H9 (cell line): ENCODE measurements at regions not wholly inside any gene's neighbourhood (a gene's known extent, or its start where the extent isn't known, plus 50 kb on each side); places are given as distances from the start of the nearest gene placed in this dataset.
A peak's percentile ranks its signal among the peaks of the same experiment; 100 is the strongest.

Experiments used
- DNase-seq: peaks from one replicate; pipeline ENCODE4 v3.0.0-alpha.2; 2017
- H2AFZ ChIP-seq: one replicate; pipeline ENCODE4 v1.6.1; 2013; ENCODE audit warnings: mild to moderate bottlenecking, low read length, control low read depth, moderate library complexity
- H2AK5ac ChIP-seq: 2 replicates; pipeline ENCODE4 v1.6.1; 2013; ENCODE audit warnings: low read length, control low read depth, mixed read lengths; ENCODE audit not compliant: insufficient read length
- H2BK120ac ChIP-seq: one replicate; pipeline ENCODE4 v1.6.1; 2013; ENCODE audit warnings: low read depth, mild to moderate bottlenecking, low read length, control low read depth, inconsistent platforms; ENCODE audit not compliant: poor library complexity, severe bottlenecking
- H2BK12ac ChIP-seq: 2 replicates; pipeline ENCODE4 v1.6.1; 2013; ENCODE audit warnings: low read length, control low read depth, mixed read lengths, low read depth; ENCODE audit not compliant: insufficient read length
- H2BK15ac ChIP-seq: 2 replicates; pipeline ENCODE4 v1.6.1; 2013; ENCODE audit warnings: low read depth, low read length, control low read depth
- H2BK20ac ChIP-seq: one replicate; pipeline ENCODE4 v1.6.1; 2013; ENCODE audit warnings: low read depth, mild to moderate bottlenecking, low read length, control low read depth, inconsistent platforms; ENCODE audit not compliant: poor library complexity, severe bottlenecking
- H2BK5ac ChIP-seq: 2 replicates; pipeline ENCODE4 v1.6.1; 2013; ENCODE audit warnings: low read length, control low read depth, mixed read lengths; ENCODE audit not compliant: insufficient read length
- H3K14ac ChIP-seq: 2 replicates; pipeline ENCODE4 v1.6.1; 2013; ENCODE audit warnings: low read length, control low read depth; ENCODE audit not compliant: insufficient read depth
- H3K18ac ChIP-seq: 2 replicates; pipeline ENCODE4 v1.6.1; 2013; ENCODE audit warnings: low read depth, mild to moderate bottlenecking, mixed read lengths, low read length, control low read depth; ENCODE audit not compliant: insufficient read length
- H3K23ac ChIP-seq: 2 replicates; pipeline ENCODE4 v1.6.1; 2013; ENCODE audit warnings: low read length, control low read depth, mixed read lengths, low read depth; ENCODE audit not compliant: insufficient read length
- H3K23me2 ChIP-seq: 2 replicates; pipeline ENCODE4 v1.6.1; 2013; ENCODE audit warnings: low read depth, mild to moderate bottlenecking, mixed read lengths, low read length, control low read depth; ENCODE audit not compliant: insufficient read length, poor library complexity, severe bottlenecking
- H3K27ac ChIP-seq: 2 replicates; pipeline ENCODE4 v1.5.1; 2013; ENCODE audit warnings: low read length, control low read depth, mixed read lengths, low read depth; ENCODE audit not compliant: insufficient read length
- H3K27me3 ChIP-seq: 2 replicates; pipeline ENCODE4 v1.6.1; 2013; ENCODE audit warnings: low read length, control low read depth, inconsistent platforms; ENCODE audit not compliant: insufficient read depth
- H3K4ac ChIP-seq: 2 replicates; pipeline ENCODE4 v1.6.1; 2013; ENCODE audit warnings: low read depth, mild to moderate bottlenecking, control low read depth, inconsistent platforms, low read length, moderate library complexity
- H3K4me1 ChIP-seq: 2 replicates; pipeline ENCODE4 v1.6.1; 2013; ENCODE audit warnings: low read length, control low read depth, inconsistent platforms; ENCODE audit not compliant: insufficient read depth
- H3K4me2 ChIP-seq: 2 replicates; pipeline ENCODE4 v1.6.1; 2013; ENCODE audit warnings: low read length, control low read depth, mixed read lengths; ENCODE audit not compliant: insufficient read length, insufficient read depth
- H3K56ac ChIP-seq: 2 replicates; pipeline ENCODE4 v1.6.1; 2013; ENCODE audit warnings: low read depth, mild to moderate bottlenecking, mixed read lengths, low read length, control low read depth; ENCODE audit not compliant: insufficient read length
- H3K79me1 ChIP-seq: 2 replicates; pipeline ENCODE4 v1.6.1; 2013; ENCODE audit warnings: low read depth, mild to moderate bottlenecking, moderate library complexity, low read length, control low read depth, inconsistent platforms; ENCODE audit not compliant: insufficient read depth, poor library complexity, severe bottlenecking
- H3K79me2 ChIP-seq: 2 replicates; pipeline ENCODE4 v1.6.1; 2013; ENCODE audit warnings: low read length, control low read depth, inconsistent platforms; ENCODE audit not compliant: insufficient read depth
- H3K9ac ChIP-seq: 2 replicates; pipeline ENCODE4 v1.6.1; 2013; ENCODE audit warnings: low read length, control low read depth, mixed read lengths; ENCODE audit not compliant: insufficient read length; ENCODE audit errors: extremely low read depth
- H3K9me3 ChIP-seq: one replicate; pipeline ENCODE4 v1.6.1; 2013; ENCODE audit warnings: low read depth, low read length, inconsistent platforms; ENCODE audit not compliant: control insufficient read depth
- H3T11ph ChIP-seq: one replicate; pipeline ENCODE4 v1.6.1; 2013; ENCODE audit warnings: mild to moderate bottlenecking, low read length, control low read depth, inconsistent platforms
- H4K20me1 ChIP-seq: one replicate; pipeline ENCODE4 v1.6.1; 2013; ENCODE audit not compliant: control insufficient read depth, insufficient read length, insufficient read depth
- H4K5ac ChIP-seq: 2 replicates; pipeline ENCODE4 v1.6.1; 2013; ENCODE audit warnings: low read depth, mild to moderate bottlenecking, mixed read lengths, low read length, control low read depth; ENCODE audit not compliant: insufficient read length
- H4K8ac ChIP-seq: replicated peaks from 2 replicates; pipeline ENCODE4 v1.6.1; 2013; ENCODE audit warnings: low read length, control low read depth, mixed read lengths, low read depth; ENCODE audit not compliant: insufficient read length
- H4K91ac ChIP-seq: 2 replicates; pipeline ENCODE4 v1.6.1; 2013; ENCODE audit warnings: low read depth, mild to moderate bottlenecking, moderate library complexity, mixed read lengths, low read length, control low read depth; ENCODE audit not compliant: insufficient read length
- H3K27ac Mint-ChIP-seq, 3 experiments: 2 replicates in 2 of 3; 3 replicates in 1 of 3; pipeline ENCODE4 v1.8.0; 2020 to 2021; ENCODE audit warnings: mixed read lengths in 3 of 3, mild to moderate bottlenecking in 1 of 3, moderate library complexity in 1 of 3
- H3K27me3 Mint-ChIP-seq: 2 replicates; pipeline ENCODE4 v1.8.0; 2021; ENCODE audit warnings: low read depth, mild to moderate bottlenecking, moderate library complexity, mixed read lengths
- H3K36me3 Mint-ChIP-seq, 3 experiments: 2 replicates in 2 of 3; 3 replicates in 1 of 3; pipeline ENCODE4 v1.8.0; 2020 to 2021; ENCODE audit warnings: low read depth in 3 of 3, mixed read lengths in 3 of 3; ENCODE audit not compliant: insufficient read depth in 1 of 3
- H3K4me1 Mint-ChIP-seq, 2 experiments: 2 replicates each; pipeline ENCODE4 v1.8.0; 2020; ENCODE audit warnings: mixed read lengths in 2 of 2
- H3K4me3 Mint-ChIP-seq, 2 experiments: 2 replicates in 1 of 2; 3 replicates in 1 of 2; pipeline ENCODE4 v1.8.0; 2020 to 2021; ENCODE audit warnings: mild to moderate bottlenecking in 2 of 2, mixed read lengths in 2 of 2, moderate library complexity in 1 of 2
- H3K9me3 Mint-ChIP-seq, 2 experiments: 2 replicates in 1 of 2; 3 replicates in 1 of 2; pipeline ENCODE4 v1.8.0; 2020; ENCODE audit warnings: mild to moderate bottlenecking in 2 of 2, mixed read lengths in 2 of 2, moderate library complexity in 1 of 2
- WGBS: extraction: QIAGEN DNeasy Blood & Tissue Kit; methylation state at CpG from one replicate; pipeline ENCODE4 v1.1.7; 2013; ENCODE audit warnings: missing lambda C conversion rate, low lambda C conversion rate, mixed read lengths; ENCODE audit not compliant: insufficient read length; ENCODE audit errors: extremely low coverage; 5-methylcytosine and 5-hydroxymethylcytosine counted together
- TF ChIP-seq, protein P1 (sequence below): fragments of 200-600 bp; sonication (generic); conservative IDR thresholded peaks from 3 replicates; pipeline ENCODE4 v1.8.0; 2021; ENCODE audit warnings: antibody characterized with exemption, mild to moderate bottlenecking

DNA sequence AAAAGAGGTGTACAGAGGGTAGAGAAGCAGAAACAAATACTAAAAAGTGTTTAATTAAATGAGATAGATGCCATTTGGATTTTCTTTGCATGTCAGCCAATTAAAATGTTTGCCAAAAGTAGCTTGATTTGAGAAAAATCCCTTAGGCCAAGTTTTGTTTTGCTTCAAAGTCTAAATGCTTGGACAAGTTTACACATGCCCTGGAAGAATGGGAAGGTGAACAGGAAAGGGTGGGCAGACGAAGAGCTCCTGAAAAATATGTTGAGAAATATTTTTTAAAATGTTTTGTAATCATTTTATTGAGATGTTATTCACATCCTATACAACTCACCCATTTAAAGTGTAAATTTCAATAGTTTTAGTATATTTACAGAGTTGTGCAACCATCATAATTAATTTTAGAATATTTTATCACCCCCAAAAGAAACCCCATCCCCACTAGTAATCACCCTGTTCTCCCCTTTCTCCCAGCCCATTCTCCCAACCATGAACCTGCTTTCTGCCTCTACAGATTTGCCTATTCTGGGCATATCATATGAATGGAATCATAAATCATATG lies 98.5 kb upstream of the ANK3 start:
- TF ChIP-seq, protein P1, sequence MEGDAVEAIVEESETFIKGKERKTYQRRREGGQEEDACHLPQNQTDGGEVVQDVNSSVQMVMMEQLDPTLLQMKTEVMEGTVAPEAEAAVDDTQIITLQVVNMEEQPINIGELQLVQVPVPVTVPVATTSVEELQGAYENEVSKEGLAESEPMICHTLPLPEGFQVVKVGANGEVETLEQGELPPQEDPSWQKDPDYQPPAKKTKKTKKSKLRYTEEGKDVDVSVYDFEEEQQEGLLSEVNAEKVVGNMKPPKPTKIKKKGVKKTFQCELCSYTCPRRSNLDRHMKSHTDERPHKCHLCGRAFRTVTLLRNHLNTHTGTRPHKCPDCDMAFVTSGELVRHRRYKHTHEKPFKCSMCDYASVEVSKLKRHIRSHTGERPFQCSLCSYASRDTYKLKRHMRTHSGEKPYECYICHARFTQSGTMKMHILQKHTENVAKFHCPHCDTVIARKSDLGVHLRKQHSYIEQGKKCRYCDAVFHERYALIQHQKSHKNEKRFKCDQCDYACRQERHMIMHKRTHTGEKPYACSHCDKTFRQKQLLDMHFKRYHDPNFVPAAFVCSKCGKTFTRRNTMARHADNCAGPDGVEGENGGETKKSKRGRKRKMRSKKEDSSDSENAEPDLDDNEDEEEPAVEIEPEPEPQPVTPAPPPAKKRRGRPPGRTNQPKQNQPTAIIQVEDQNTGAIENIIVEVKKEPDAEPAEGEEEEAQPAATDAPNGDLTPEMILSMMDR, result no peak
- H3K79me2 ChIP-seq, result 0 out of 2 replicates have a peak, but pooled peaks cover 2% of the 10 kb centered on the region
- no peak overlapping the region for H4K8ac ChIP-seq
- H3K23ac ChIP-seq, result no peak overlapping the region
- H2AFZ ChIP-seq, result no peak overlapping the region
- H3K4ac ChIP-seq, result no peak overlapping the region
- no peak overlapping the region for H3K4me3 Mint-ChIP-seq
- no peak for DNase-seq
- no peak overlapping the region for H2BK20ac ChIP-seq
- H3K4me2 ChIP-seq, result no peak overlapping the region
- no peak overlapping the region for H4K5ac ChIP-seq
- no peaks in the 10 kb centered on the region for H3K23me2 ChIP-seq
- WGBS, result no CpG with 5 or more reads among the region's 1 CpG
- H4K20me1 ChIP-seq, result no peaks in the 10 kb centered on the region
- H2BK5ac ChIP-seq, result no peak overlapping the region
- no peak overlapping the region for H3K14ac ChIP-seq
- no peak overlapping the region for H2BK12ac ChIP-seq
- H3K79me1 ChIP-seq, result no peaks in the 10 kb centered on the region
- no peaks in the 10 kb centered on the region for H3K9me3 ChIP-seq
- no peaks in the 10 kb centered on the region for H3K36me3 Mint-ChIP-seq
- no peak overlapping the region for H3K18ac ChIP-seq
- H3K9ac ChIP-seq, result no peak overlapping the region
- no peak overlapping the region for H4K91ac ChIP-seq
- H2BK120ac ChIP-seq, result no peak overlapping the region
- no peak overlapping the region for H3K56ac ChIP-seq
- no peak overlapping the region for H3K27ac ChIP-seq
- H3K9me3 Mint-ChIP-seq, result no peaks in the 10 kb centered on the region
- no peaks in the 10 kb centered on the region for H3K27me3 ChIP-seq
- H2BK15ac ChIP-seq, result no peak overlapping the region
- no peaks in the 10 kb centered on the region for H3K4me1 ChIP-seq
- H3T11ph ChIP-seq, result no peak overlapping the region
- no peak overlapping the region for H2AK5ac ChIP-seq
- H3K27me3 Mint-ChIP-seq, result no peaks in the 10 kb centered on the region
- peak overlapping the region in 1 of 3 experiments; percentile 80; a peak in 1 of 7 replicates for H3K27ac Mint-ChIP-seq
- H3K4me1 Mint-ChIP-seq, result peaks cover 0 to 5% of the 10 kb centered on the region in 2 experiments; a peak in 1 of 4 replicates
